ENCODE measurements at regions not wholly inside any gene's neighbourhood (a gene's known extent, or its start where the extent isn't known, plus 50 kb on each side); places are given as distances from the start of the nearest gene placed in this dataset.

DNA sequence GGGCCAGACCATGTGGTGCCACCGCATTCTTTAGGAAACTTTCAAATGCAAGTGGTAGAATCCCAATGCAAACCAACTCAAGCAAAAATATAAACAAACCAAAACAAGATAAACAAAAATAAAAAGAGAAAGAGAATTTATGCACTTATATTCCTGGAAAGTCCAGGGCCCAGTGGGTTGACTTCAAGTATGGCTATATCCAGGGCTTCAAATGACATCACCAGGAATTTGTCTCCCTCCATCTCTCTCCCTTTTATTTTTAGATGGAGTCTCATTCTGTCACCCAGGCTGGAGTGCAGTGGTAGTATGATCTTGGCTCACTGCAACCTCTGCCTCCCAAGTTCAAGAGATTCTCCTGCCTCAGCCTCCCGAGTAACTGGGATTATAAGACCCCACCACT, 56.1 kb upstream of the PNRC1 start:
- TF ChIP-seq EZH2 (IDR thresholded peaks at IDR 0.05; ENCODE audit: borderline replicate concordance, low read depth, low read length, severe bottlenecking), result no peak
- TF ChIP-seq, protein P1, sequence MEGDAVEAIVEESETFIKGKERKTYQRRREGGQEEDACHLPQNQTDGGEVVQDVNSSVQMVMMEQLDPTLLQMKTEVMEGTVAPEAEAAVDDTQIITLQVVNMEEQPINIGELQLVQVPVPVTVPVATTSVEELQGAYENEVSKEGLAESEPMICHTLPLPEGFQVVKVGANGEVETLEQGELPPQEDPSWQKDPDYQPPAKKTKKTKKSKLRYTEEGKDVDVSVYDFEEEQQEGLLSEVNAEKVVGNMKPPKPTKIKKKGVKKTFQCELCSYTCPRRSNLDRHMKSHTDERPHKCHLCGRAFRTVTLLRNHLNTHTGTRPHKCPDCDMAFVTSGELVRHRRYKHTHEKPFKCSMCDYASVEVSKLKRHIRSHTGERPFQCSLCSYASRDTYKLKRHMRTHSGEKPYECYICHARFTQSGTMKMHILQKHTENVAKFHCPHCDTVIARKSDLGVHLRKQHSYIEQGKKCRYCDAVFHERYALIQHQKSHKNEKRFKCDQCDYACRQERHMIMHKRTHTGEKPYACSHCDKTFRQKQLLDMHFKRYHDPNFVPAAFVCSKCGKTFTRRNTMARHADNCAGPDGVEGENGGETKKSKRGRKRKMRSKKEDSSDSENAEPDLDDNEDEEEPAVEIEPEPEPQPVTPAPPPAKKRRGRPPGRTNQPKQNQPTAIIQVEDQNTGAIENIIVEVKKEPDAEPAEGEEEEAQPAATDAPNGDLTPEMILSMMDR (IDR thresholded peaks at IDR 0.05; ENCODE audit: borderline replicate concordance, extremely low read depth, low read length, poor library complexity, severe bottlenecking), result no peak
- H3K4me2 ChIP-seq (ENCODE audit: insufficient read depth, low read length), result no peak overlapping the region
- no peaks in the 10 kb centered on the region for H3K79me2 ChIP-seq (ENCODE audit: insufficient read depth, low read length)
- ATAC-seq (ENCODE audit: insufficient read depth, low read depth) (no peak), DNase-seq (no peak)
- no peak overlapping the region for H3K4me3 ChIP-seq (ENCODE audit: low read depth in 1 of 2, low read length in 2 of 2)
- no peak overlapping the region for H3K9ac ChIP-seq (ENCODE audit: low read depth, low read length)
- no peaks in the 10 kb centered on the region for H3K4me1 ChIP-seq (ENCODE audit: insufficient read depth, low read length)
- no peak overlapping the region for H2AFZ ChIP-seq (ENCODE audit: low read depth, low read length)
- H3K36me3 ChIP-seq (ENCODE audit: insufficient read depth, low read length), result no peaks in the 10 kb centered on the region
- H3K9me3 ChIP-seq (ENCODE audit: insufficient read depth, low read length, severe bottlenecking), result no peaks in the 10 kb centered on the region
- no peaks in the 10 kb centered on the region for H4K20me1 ChIP-seq (ENCODE audit: insufficient read depth, low read length)
- H3K27ac ChIP-seq (ENCODE audit: low read length), result no peak overlapping the region
- no peaks in the 10 kb centered on the region for H3K27me3 ChIP-seq (ENCODE audit: insufficient read depth, low read length, poor library complexity)

DNA sequence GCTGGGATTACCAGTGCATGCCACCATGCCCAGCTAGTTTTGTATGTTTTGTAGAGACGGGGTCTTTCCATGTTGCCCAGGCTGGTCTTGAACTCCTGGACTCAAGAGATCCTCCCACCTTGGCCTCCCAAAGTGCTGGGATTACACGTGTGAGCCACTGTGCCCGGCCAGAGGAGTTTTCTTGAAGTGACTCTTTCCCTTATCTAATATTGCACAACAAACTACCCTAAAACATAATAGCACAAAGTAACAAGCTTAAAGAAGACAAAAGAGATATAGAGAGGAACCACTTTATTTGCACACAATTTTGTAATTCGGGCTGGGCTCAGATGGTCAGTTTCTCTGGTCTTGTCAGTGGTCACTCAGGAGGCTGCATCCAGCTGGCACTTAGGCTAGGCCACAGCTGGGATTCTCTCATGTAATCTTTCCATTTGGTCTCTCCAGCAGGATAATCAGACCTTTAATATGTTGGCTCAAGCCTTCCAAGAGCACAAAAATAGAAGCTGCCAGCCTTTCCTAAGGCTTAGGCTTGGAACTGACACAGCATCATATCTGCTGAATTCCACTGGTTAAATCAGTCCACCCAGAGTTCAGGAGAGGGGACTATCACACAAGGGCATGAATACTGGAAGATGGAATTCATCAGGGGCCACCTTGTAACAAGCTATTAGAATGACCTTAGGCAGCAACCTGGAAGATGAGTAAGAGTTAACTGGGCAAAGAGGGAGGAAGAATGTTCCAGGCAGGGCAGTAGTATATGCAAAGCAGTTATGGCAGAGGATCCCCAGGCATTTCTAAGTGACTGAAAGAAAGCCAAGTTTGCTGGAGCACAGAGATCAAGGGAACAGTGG, 56.7 kb upstream of the PNRC1 start:
- Histone ChIP-seq H2AFZ (ENCODE audit: low read depth, low read length) (no peak overlapping the region), H3K9me3 (ENCODE audit: insufficient read depth, low read length, severe bottlenecking) (no peaks in the 10 kb centered on the region), H3K36me3 (ENCODE audit: insufficient read depth, low read length) (no peaks in the 10 kb centered on the region), H4K20me1 (ENCODE audit: insufficient read depth, low read length) (no peaks in the 10 kb centered on the region), H3K27ac (ENCODE audit: low read length) (no peak overlapping the region), H3K27me3 (ENCODE audit: insufficient read depth, low read length, poor library complexity) (no peaks in the 10 kb centered on the region), H3K4me1 (ENCODE audit: insufficient read depth, low read length) (no peaks in the 10 kb centered on the region), H3K4me2 (ENCODE audit: insufficient read depth, low read length) (no peak overlapping the region), H3K4me3 (ENCODE audit: low read depth in 1 of 2, low read length in 2 of 2) (no peak overlapping the region), H3K9ac (ENCODE audit: low read depth, low read length) (no peak overlapping the region), H3K79me2 (ENCODE audit: insufficient read depth, low read length) (no peaks in the 10 kb centered on the region)
- ATAC-seq (ENCODE audit: insufficient read depth, low read depth) (peak; percentile 39; the same call in 1 of the 3 replicates), DNase-seq (no peak)
- TF ChIP-seq, protein P1 (IDR thresholded peaks at IDR 0.05; ENCODE audit: borderline replicate concordance, extremely low read depth, low read length, poor library complexity, severe bottlenecking), result no peak

DNA sequence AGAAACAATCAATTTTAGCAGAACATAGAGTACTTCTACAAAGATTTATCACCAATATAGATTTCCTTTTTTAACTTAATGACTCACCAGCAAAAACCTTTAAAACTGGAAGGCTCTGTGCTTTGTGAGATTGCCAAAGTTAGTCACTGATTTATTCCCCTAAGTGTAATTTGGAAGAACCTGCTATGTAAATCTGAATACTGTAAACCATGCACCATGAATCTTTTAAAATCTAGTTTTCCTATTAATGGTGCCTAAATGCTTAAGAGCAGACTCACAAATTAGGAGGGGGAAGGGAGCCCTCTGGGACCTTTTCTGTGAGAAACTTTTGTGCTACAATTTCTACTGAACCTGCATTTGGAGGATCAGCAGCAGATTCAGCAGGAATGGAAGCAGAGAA, 57.8 kb upstream of the PNRC1 start:
- Histone ChIP-seq H3K9ac (ENCODE audit: low read depth, low read length) (no peak overlapping the region), H3K36me3 (ENCODE audit: insufficient read depth, low read length) (no peaks in the 10 kb centered on the region), H3K4me1 (ENCODE audit: insufficient read depth, low read length) (no peaks in the 10 kb centered on the region), H3K4me2 (ENCODE audit: insufficient read depth, low read length) (no peak overlapping the region), H3K27me3 (ENCODE audit: insufficient read depth, low read length, poor library complexity) (no peaks in the 10 kb centered on the region), H4K20me1 (ENCODE audit: insufficient read depth, low read length) (no peaks in the 10 kb centered on the region), H3K27ac (ENCODE audit: low read length) (no peak overlapping the region), H3K79me2 (ENCODE audit: insufficient read depth, low read length) (no peaks in the 10 kb centered on the region), H2AFZ (ENCODE audit: low read depth, low read length) (no peak overlapping the region), H3K9me3 (ENCODE audit: insufficient read depth, low read length, severe bottlenecking) (no peaks in the 10 kb centered on the region), H3K4me3 (ENCODE audit: low read depth in 1 of 2, low read length in 2 of 2) (no peak overlapping the region)
- TF ChIP-seq, protein P1 (IDR thresholded peaks at IDR 0.05; ENCODE audit: borderline replicate concordance, extremely low read depth, low read length, poor library complexity, severe bottlenecking), result no peak
- TF ChIP-seq EZH2 (IDR thresholded peaks at IDR 0.05; ENCODE audit: borderline replicate concordance, low read depth, low read length, severe bottlenecking), result no peak
- ATAC-seq (ENCODE audit: insufficient read depth, low read depth) (no peak), DNase-seq (no peak)

Measured in DND-41 (cell line).